Heart right ventricle (tissue), 16 donors: ENCODE measurements at regions not wholly inside any gene's neighbourhood (a gene's known extent, or its start where the extent isn't known, plus 50 kb on each side); places are given as distances from the start of the nearest gene placed in this dataset.
A peak's percentile ranks its signal among the peaks of the same experiment; 100 is the strongest.

ENCODE experiments used
- ATAC-seq, 8 donors: fragments of 200-7000 bp; cut with Tn5 transposase; one replicate each; pipeline ENCODE4 v1.9.1; 2020; ENCODE audit warnings: mild to moderate bottlenecking in 8 of 8, moderate library complexity in 8 of 8, moderate number of reproducible peaks in 1 of 8
- DNase-seq, 2 donors: peaks; one replicate each; pipeline ENCODE4 v3.0.0-alpha.2; 2020
- H3K27ac ChIP-seq, 10 donors: fragments of 200-600 bp; sonication (generic) in 2 of 10; one replicate each; pipeline versions ENCODE4 v1.5.0 to v1.8.0; 2020 to 2022; ENCODE audit warnings: mild to moderate bottlenecking in 3 of 10
- H3K27me3 ChIP-seq, 7 donors: fragments of 200-600 bp; one replicate each; pipeline ENCODE4 v1.8.0; 2021 to 2022; ENCODE audit warnings: mild to moderate bottlenecking in 2 of 7
- H3K36me3 ChIP-seq, 9 donors: fragments of 200-600 bp; sonication (generic) in 1 of 9; one replicate each; pipeline versions ENCODE4 v1.5.0 to v1.8.0; 2020 to 2022; ENCODE audit warnings: mild to moderate bottlenecking in 2 of 9
- H3K4me1 ChIP-seq, 9 donors: fragments of 200-600 bp; sonication (generic) in 1 of 9; one replicate each; pipeline versions ENCODE4 v1.5.0 to v1.8.0; 2020 to 2022; ENCODE audit warnings: mild to moderate bottlenecking in 4 of 9
- H3K4me3 ChIP-seq, 10 donors: fragments of 200-600 bp; sonication (generic) in 2 of 10; one replicate each; pipeline versions ENCODE4 v1.5.0 to v1.8.0; 2020 to 2022; ENCODE audit warnings: mild to moderate bottlenecking in 7 of 10, moderate library complexity in 2 of 10
- H3K9me3 ChIP-seq, 11 donors: fragments of 200-600 bp in 10 of 11; sonication (generic) in 2 of 11; one replicate each; pipeline versions ENCODE4 v1.5.0 to v1.8.0; 2013 to 2022; ENCODE audit warnings: mild to moderate bottlenecking in 2 of 11, control low read depth in 1 of 11, moderate library complexity in 1 of 11
- CTCF ChIP-seq, 9 donors: fragments of 200-600 bp; sonication (generic) in 2 of 9; IDR thresholded peaks; one replicate each; pipeline versions ENCODE4 v1.5.0 to v1.8.0; 2021 to 2022; ENCODE audit warnings: antibody characterized with exemption in 9 of 9, mild to moderate bottlenecking in 5 of 9, moderate library complexity in 1 of 9
- WGBS, 2 donors: extraction: QIAGEN DNeasy Blood & Tissue Kit; methylation state at CpG; one replicate each; pipeline ENCODE4 v1.1.7; 2013; ENCODE audit warnings: inconsistent platforms in 1 of 2; 5-methylcytosine and 5-hydroxymethylcytosine counted together
- intact Hi-C, 10 donors: fragments of 100-400 bp; cut with DNase I; formaldehyde crosslinking; loops; one replicate each; pipeline versions ENCODE4 v1.11.1 to v1.14.2; 2022
- donor health status: Arrhythmogenic right ventricular cardiomyopathy.
- donor health status: ischemic (EF 13 %, LVEDD 7.1; RV severe dilation, severe dysfunction).
- donor health status: healthy with polysubstance abuse.
- donor health status: DM: no; HTN: yes; CAD: no.
- donor health status: DM: no; HTN: no; CAD: no.
- donor health status: ischemic (EF 25% LVEDD 6.9; RV normal size, moderate dysfunction).
- donor health status: ischemic (EF 25% LVEDD 5.7; RV mildly dilated, moderate dysfunction).
- donor health status: healthy.
- donor health status: DM: yes; HTN: yes; CAD: no.
- donor health status: Ischemic cardiomyopathy.
- donor health status: ischemic (EF 35%, LVEDD 5.7; RV mildly dilated, moderate dysfunction).
- donor health status: nonischemic (EF 11% LVEDD 7.7; RV severe dilation, severe dysfunction).
- donor health status: DM: yes; HTN: yes; CAD: no.
- donor health status: PGD.
- donor health status: ischemic (EF 29% LVEDD 5.4; RV normal size, mild dysfunction).
- donor health status: nonischemic (EF 23%, LVEDD 6.1; RV moderate dilation, normal function).

DNA sequence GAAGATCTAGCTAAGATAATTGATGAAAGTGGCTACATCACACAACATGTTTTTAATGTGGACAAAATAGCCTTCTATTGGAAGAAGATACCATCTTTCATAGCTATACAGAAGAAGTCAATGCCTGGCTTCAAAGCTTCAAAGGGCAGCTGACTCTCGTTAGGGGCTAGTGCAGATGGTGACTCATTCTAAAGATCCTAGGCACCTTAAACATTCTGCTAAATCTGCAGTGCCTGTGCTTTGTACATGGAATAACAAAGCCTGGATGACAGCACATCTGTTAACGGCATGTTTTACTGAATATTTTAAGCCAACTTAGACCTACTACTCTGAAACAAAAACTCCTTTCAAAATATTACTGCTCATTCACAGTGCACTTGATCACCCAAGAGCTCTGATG lies 65.6 kb upstream of the USP24 start:
- H3K4me1 ChIP-seq, result peaks cover 0 to 26% (median 15%) of the 10 kb centered on the region in 9 donors
- no peak overlapping the region for H3K4me3 ChIP-seq
- H3K27me3 ChIP-seq, result no peaks in the 10 kb centered on the region
- TF ChIP-seq CTCF (IDR thresholded peaks at IDR 0.05), result no peak
- H3K9me3 ChIP-seq, result no peaks in the 10 kb centered on the region
- DNase-seq (no peak), ATAC-seq (no peak)
- H3K36me3 ChIP-seq, result no peaks in the 10 kb centered on the region
- intact Hi-C loops, result loop anchor here in 7 of 10 donors (5.0 to 10.0 kb wide), 7 partner anchors 57 to 1544 kb away; partner anchors contain the start of gene FYB2 (in 1 of the 7)
- 74 to 89% methylated on average over 2 of the region's 2 CpGs for WGBS, 2 donors
- H3K27ac ChIP-seq, result no peak overlapping the region

DNA sequence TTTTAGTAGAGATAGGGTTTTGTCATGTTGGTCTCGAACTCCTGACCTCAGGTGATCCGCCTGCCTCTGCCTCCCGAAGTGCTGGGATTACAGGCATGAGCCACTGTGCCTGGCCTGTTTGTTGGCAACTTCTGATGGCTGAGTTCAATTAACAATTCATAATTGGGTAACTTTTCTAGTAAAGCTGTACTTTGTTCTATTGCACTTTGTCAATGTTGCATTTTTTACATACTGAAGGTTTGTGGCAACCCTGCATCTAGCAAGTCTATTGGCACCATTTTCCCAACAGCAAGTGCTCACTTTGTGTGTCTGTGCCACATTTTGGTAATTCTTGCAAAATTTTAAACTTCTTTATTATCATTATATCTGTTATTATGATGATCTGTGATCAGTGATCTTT lies 64.5 kb upstream of the USP24 start:
- no peak for TF ChIP-seq CTCF (IDR thresholded peaks at IDR 0.05)

DNA sequence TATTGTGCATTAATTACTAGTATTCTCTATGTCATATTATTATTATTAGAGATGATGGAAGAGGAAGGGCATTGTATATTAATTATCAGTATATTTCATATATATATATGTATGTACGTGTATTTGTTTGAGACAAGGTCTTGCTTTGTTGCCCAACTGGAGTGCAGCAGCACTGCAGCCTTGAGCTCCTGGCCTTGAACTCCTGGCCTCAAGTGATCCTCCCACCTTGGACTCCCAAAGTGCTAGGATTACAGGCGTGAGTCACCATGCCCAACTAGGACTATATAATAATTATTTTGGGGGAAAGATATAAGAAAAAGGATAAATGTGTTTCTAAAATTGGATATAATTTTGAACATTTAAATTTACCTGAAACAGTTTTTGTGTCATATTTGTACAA lies 63.2 kb upstream of the USP24 start:
- DNase-seq, result no peak
- no peaks in the 10 kb centered on the region for H3K9me3 ChIP-seq
- TF ChIP-seq CTCF (IDR thresholded peaks at IDR 0.05), result no peak
- intact Hi-C loops, result loop anchor here (2.0 to 10.0 kb wide), 5 partner anchors 61 to 140 kb away; partner anchors contain the start of gene USP24 (in 7 of the 10)
- H3K4me3 ChIP-seq, result no peak overlapping the region
- WGBS, 2 donors, result 52% methylated on average over 2 of the region's 2 CpGs
- H3K27me3 ChIP-seq, result no peaks in the 10 kb centered on the region
- ATAC-seq, result no peak
- no peaks in the 10 kb centered on the region for H3K36me3 ChIP-seq
- H3K27ac ChIP-seq, result no peak overlapping the region
- H3K4me1 ChIP-seq, result peaks cover 0 to 27% (median 14%) of the 10 kb centered on the region in 9 donors

More for the DNA sequence above, 64.5 kb upstream of the USP24 start:
- intact Hi-C loops, result loop anchor here (2.0 to 10.0 kb wide), 12 partner anchors 58 to 1545 kb away; partner anchors contain the start of genes USP24 (in 7 of the 10) and FYB2 (in 1 of the 10)
- Histone ChIP-seq H3K27me3 (no peaks in the 10 kb centered on the region), H3K27ac (no peak overlapping the region), H3K9me3 (no peaks in the 10 kb centered on the region), H3K4me1 (peaks cover 0 to 27% (median 14%) of the 10 kb centered on the region in 9 donors), H3K36me3 (no peaks in the 10 kb centered on the region), H3K4me3 (no peak overlapping the region)
- no peak for DNase-seq
- 97 to 98% methylated on average over 3 of the region's 3 CpGs for WGBS, 2 donors
- no peak for ATAC-seq

- Histone ChIP-seq H3K4me3 (no peak overlapping the region), H3K36me3 (no peaks in the 10 kb centered on the region), H3K4me1 (peaks cover 0 to 27% (median 14%) of the 10 kb centered on the region in 9 donors), H3K27ac (peak overlapping the region in 3 of 10 donors; percentile 0 to 58 (median 20)), H3K27me3 (no peaks in the 10 kb centered on the region), H3K9me3 (no peaks in the 10 kb centered on the region)
- TF ChIP-seq CTCF (IDR thresholded peaks at IDR 0.05), result peak; percentile 82 to 95 (median 88)
- intact Hi-C loops, result loop anchor here (1.0 to 10.0 kb wide), 7 partner anchors 60 to 139 kb away; partner anchors contain the start of gene USP24 (in 7 of the 10)
- WGBS, 2 donors, result 20 to 24% methylated on average over 14 to 15 of the region's 15 CpGs
- DNase-seq, result peak; percentile 77 to 79
- peak; percentile 87 to 94 (median 90) for ATAC-seq
Observed at GRCh38 chr1:55277377-55278130, 62.4 kb upstream of the USP24 start.
